GM12873 (cell line): ENCODE measurements at regions not wholly inside any gene's neighbourhood (a gene's known extent, or its start where the extent isn't known, plus 50 kb on each side); places are given as distances from the start of the nearest gene placed in this dataset.

Experiments
- TF ChIP-seq, protein P1 (sequence below): IDR thresholded peaks from 2 replicates; pipeline ENCODE4 v1.5.1; 2012; ENCODE audit warnings: low read depth, mild to moderate bottlenecking, moderate library complexity, low read length, control low read depth; ENCODE audit not compliant: insufficient read depth; ENCODE audit errors: missing control alignments

DNA sequence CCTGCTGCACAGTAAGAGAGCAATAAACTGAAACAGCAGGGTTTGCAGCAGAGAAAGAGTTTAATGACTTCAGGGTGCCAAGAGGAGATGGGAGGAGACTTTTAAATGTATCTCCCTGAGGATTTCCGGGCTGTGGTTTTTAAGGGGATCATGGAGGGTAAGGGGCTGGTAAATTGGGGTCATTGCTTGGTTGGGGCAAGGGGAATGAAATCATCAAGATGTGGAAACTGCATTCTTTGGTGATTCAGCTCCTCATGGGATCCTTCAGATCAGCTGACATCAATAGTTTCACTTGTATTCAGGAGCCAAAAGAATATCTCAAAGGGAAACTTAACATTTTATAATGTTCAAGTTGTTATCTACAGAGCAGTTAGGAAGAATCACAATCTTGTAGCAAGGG, 174.3 kb upstream of the ANXA10 start:
- TF ChIP-seq, protein P1, sequence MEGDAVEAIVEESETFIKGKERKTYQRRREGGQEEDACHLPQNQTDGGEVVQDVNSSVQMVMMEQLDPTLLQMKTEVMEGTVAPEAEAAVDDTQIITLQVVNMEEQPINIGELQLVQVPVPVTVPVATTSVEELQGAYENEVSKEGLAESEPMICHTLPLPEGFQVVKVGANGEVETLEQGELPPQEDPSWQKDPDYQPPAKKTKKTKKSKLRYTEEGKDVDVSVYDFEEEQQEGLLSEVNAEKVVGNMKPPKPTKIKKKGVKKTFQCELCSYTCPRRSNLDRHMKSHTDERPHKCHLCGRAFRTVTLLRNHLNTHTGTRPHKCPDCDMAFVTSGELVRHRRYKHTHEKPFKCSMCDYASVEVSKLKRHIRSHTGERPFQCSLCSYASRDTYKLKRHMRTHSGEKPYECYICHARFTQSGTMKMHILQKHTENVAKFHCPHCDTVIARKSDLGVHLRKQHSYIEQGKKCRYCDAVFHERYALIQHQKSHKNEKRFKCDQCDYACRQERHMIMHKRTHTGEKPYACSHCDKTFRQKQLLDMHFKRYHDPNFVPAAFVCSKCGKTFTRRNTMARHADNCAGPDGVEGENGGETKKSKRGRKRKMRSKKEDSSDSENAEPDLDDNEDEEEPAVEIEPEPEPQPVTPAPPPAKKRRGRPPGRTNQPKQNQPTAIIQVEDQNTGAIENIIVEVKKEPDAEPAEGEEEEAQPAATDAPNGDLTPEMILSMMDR: no peak

DNA sequence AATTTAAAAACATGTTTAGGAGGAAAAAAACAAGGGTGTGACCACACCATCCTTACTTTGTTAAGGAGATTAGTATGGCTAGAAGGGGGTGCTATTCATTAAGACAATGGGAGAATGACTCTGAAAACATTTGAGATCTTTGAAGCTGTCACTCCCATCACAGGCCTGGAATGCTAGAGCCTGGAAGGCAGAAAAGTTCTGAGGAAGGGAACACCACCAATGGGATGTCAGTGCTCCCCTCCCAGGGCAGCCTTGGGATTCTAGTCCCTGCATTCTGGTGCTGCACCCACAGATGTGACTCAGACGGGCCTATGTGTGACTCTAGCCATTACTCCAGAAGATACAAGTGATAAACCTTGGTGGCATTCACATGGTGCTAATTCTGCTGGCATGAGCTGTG, 162.2 kb upstream of the ANXA10 start:
- TF ChIP-seq, protein P1: no peak

DNA sequence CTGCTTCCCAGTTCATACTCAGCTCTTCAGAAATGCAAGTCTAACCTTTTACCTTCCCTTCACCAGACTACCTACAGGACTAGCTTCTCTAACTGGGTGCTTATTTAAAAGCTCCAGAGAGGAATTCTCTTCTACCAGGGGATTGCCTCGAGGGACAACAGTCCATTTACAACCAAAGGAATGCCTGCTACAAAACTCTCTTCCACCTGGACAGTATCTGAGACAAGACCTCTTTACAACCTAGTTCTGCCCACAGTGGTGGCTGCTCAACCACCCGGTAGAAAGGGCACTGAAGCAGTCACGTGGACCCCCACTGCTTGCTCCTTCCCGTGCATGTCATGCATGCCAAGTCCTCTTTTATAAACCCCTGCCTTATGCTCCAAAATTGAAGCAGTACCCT, 158.1 kb upstream of the ANXA10 start:
- TF ChIP-seq, protein P1: no peak

DNA sequence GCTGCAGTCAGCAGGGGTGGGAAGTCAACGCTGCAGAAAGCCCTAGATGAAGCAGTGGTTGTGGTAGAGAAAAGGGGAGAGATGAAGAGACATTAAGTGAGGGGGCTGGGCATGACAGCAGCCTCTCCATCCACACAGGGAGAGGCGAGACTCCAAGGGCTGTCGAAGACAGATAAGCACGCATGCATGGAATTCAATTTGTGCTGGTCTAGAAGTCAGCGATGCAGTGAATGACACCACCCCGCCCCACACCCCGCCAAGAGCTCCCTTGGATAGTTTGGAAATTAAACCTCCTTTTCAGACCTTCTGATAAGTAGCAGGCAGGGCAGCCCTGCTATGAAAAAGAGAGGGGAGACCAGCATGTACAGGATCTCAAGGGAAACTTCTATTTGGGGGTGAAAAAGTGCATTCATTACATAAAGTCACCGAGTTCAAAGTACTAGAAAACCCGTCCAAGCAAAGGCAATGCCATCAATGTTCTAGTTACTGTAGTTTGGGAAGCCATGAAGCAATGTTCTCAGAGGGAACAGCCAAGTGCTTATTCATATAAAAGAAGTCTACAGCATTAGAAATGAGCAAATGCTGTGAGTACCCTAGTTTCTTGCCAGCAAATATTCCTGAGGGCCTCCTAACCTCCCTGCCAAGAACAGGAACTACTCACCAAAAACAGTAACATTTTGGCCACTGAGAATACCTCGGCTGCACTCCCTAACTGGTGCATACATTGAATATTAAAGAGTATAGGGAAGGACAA, 152.3 kb upstream of the ANXA10 start:
- TF ChIP-seq, protein P1: no peak

DNA sequence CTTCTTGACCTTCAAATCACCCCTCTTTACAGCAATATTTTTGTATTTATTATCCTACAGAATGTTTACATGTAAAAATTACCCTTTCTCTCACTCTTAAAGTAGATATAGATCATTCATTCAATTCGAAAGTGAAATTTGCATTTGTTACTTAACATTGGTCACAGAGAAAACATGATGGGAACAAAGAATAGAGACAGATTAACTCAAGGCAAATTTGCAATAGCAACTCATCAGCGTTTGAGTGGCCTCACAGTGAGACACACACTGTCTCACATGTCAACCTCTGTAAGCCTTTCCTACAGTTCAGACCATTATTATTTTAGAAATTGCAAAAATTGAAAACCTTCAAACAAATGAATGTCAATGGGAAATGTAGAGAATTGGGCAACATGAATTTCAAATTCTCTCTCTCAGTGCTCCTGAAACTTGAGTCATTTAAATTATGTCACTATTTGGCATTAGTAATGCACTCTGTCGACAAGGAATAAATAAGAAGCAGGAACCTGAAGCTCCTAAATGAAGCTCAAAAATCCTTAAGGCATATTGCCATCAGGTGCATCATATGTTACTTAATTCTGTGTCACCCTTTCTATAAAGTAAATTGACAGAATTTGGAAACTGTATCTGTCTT, 148.3 kb upstream of the ANXA10 start:
- TF ChIP-seq, protein P1: no peak

DNA sequence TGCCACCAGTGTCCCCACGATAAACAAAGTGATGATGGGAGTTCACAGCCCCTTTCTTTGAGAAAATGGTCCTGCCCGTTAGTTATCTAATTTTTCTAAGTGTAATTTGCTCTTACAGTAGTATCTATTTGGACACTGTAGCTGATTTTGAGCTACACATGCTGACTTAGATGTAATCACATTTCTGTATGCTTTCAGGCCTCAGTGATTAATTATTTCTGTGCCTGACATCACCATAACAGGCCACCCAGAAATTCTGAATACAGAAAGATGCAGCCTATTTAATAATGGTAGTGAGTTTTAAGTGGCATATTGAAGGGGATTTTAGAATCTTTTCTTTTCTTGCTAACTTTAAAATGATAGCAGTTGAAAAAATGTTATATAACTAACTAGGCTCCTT, 147.6 kb upstream of the ANXA10 start:
- TF ChIP-seq, protein P1: no peak

DNA sequence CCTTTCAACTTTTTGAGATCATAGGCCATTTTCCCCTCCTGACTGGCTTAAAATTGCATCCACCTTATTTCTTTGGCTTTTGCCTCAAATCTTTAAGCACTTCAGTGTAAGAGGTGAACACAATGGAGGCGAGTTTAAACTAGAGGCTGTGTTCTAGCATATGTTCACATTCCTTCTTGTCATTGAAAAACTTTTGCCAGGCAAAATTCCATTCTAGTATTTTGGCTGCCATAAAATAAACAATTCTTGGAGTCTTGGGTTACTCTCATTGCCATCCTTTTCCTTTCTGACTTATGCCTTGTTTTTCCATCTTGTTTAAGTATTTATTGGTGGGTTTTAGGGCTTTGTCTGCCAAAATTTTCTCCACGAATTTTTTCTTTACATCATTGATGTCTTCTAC, 137.3 kb upstream of the ANXA10 start:
- TF ChIP-seq, protein P1: no peak
